ENCODE measurements at regions not wholly inside any gene's neighbourhood (a gene's known extent, or its start where the extent isn't known, plus 50 kb on each side); places are given as distances from the start of the nearest gene placed in this dataset.

GRCh38 chr21:15224346-15225086 lies 159.7 kb upstream of the NRIP1 start:
- ChIA-PET CTCF (interaction anchor here (0.8 to 1.0 kb wide), 2 partner anchors 9 kb away, joined by 3 read pairs; no protein-coding TSS in a partner anchor), POLR2A (no interaction called here)
- Mint-ChIP-seq H3K27ac (no peak overlapping the region), H3K27me3 (peaks cover 4% of the 10 kb centered on the region), H3K4me3 (no peak overlapping the region), H3K36me3 (ENCODE audit: low read depth) (no peaks in the 10 kb centered on the region), H3K9me3 (ENCODE audit: low read depth) (no peaks in the 10 kb centered on the region), H3K4me1 (peaks cover 14% of the 10 kb centered on the region)
- DNase-seq (no peak), ATAC-seq (no peak)
- intact Hi-C loops (cut with DNase I, micrococcal nuclease), result loop anchor here in 1 of 2 experiments (5.0 kb wide), 1 partner anchor 162 kb away; the partner anchor contains the start of gene NRIP1

- H3K36me3 Mint-ChIP-seq (ENCODE audit: low read depth), result no peaks in the 10 kb centered on the region
- no peak for DNase-seq
- CTCF ChIA-PET, result interaction anchor here (0.7 kb wide), 1 partner anchor 1663 kb away, joined by 3 read pairs; no protein-coding TSS in a partner anchor
- H3K9me3 Mint-ChIP-seq (ENCODE audit: low read depth), result peaks cover 2% of the 10 kb centered on the region
- H3K27me3 Mint-ChIP-seq, result peaks cover 2% of the 10 kb centered on the region
- POLR2A ChIA-PET, result no interaction called here
- ATAC-seq, result no peak
- H3K4me3 Mint-ChIP-seq, result no peak overlapping the region
- peaks cover 1% of the 10 kb centered on the region for H3K4me1 Mint-ChIP-seq
- H3K27ac Mint-ChIP-seq, result no peak overlapping the region
- intact Hi-C loops (cut with DNase I, micrococcal nuclease), result no loop called here
Observed at GRCh38 chr21:15227919-15228318, 163.1 kb upstream of the NRIP1 start.

- no peak for DNase-seq
- no peak for ATAC-seq
- POLR2A ChIA-PET, result interaction anchor here (0.6 kb wide), 1 partner anchor 10 kb away, joined by 3 read pairs; no protein-coding TSS in a partner anchor
- no peak overlapping the region for H3K4me3 Mint-ChIP-seq
- peaks cover 2% of the 10 kb centered on the region for H3K9me3 Mint-ChIP-seq (ENCODE audit: low read depth)
- H3K36me3 Mint-ChIP-seq (ENCODE audit: low read depth), result no peaks in the 10 kb centered on the region
- CTCF ChIA-PET, result no interaction called here
- H3K27ac Mint-ChIP-seq, result no peak overlapping the region
- no peaks in the 10 kb centered on the region for H3K4me1 Mint-ChIP-seq
- intact Hi-C loops (cut with DNase I, micrococcal nuclease), result no loop called here
- peaks cover 4% of the 10 kb centered on the region for H3K27me3 Mint-ChIP-seq
Observed at GRCh38 chr21:15229390-15229789, 164.6 kb upstream of the NRIP1 start.

GRCh38 chr21:15233611-15234010 lies 168.8 kb upstream of the NRIP1 start:
- peaks cover 2% of the 10 kb centered on the region for H3K9me3 Mint-ChIP-seq (ENCODE audit: low read depth)
- no peak overlapping the region for H3K4me3 Mint-ChIP-seq
- H3K27me3 Mint-ChIP-seq, result peaks cover 4% of the 10 kb centered on the region
- POLR2A ChIA-PET, result no interaction called here
- ATAC-seq, result no peak
- intact Hi-C loops (cut with DNase I, micrococcal nuclease), result no loop called here
- CTCF ChIA-PET, result interaction anchor here (0.5 to 1.1 kb wide), 3 partner anchors 9 to 249 kb away, joined by 3 read pairs; no protein-coding TSS in a partner anchor
- no peak for DNase-seq
- no peaks in the 10 kb centered on the region for H3K36me3 Mint-ChIP-seq (ENCODE audit: low read depth)
- no peak overlapping the region for H3K27ac Mint-ChIP-seq
- no peaks in the 10 kb centered on the region for H3K4me1 Mint-ChIP-seq

GRCh38 chr21:15236111-15236510 lies 171.3 kb upstream of the NRIP1 start:
- DNase-seq (no peak), ATAC-seq (no peak)
- H3K9me3 Mint-ChIP-seq (ENCODE audit: low read depth), result no peaks in the 10 kb centered on the region
- ChIA-PET POLR2A (no interaction called here), CTCF (no interaction called here)
- no peak overlapping the region for H3K27ac Mint-ChIP-seq
- H3K4me1 Mint-ChIP-seq, result no peaks in the 10 kb centered on the region
- H3K27me3 Mint-ChIP-seq, result peaks cover 4% of the 10 kb centered on the region
- no peaks in the 10 kb centered on the region for H3K36me3 Mint-ChIP-seq (ENCODE audit: low read depth)
- H3K4me3 Mint-ChIP-seq, result no peak overlapping the region
- intact Hi-C loops (cut with DNase I, micrococcal nuclease), result no loop called here

GRCh38 chr21:15240848-15241247 lies 176.0 kb upstream of the NRIP1 start:
- no peaks in the 10 kb centered on the region for H3K36me3 Mint-ChIP-seq (ENCODE audit: low read depth)
- H3K4me3 Mint-ChIP-seq, result no peak overlapping the region
- ChIA-PET POLR2A (no interaction called here), CTCF (no interaction called here)
- no peak overlapping the region for H3K27ac Mint-ChIP-seq
- intact Hi-C loops (cut with DNase I, micrococcal nuclease), result no loop called here
- no peaks in the 10 kb centered on the region for H3K4me1 Mint-ChIP-seq
- DNase-seq (no peak), ATAC-seq (no peak)
- peaks cover 3% of the 10 kb centered on the region for H3K27me3 Mint-ChIP-seq
- H3K9me3 Mint-ChIP-seq (ENCODE audit: low read depth), result no peaks in the 10 kb centered on the region

GRCh38 chr21:15241997-15242736 lies 177.4 kb upstream of the NRIP1 start:
- Mint-ChIP-seq H3K36me3 (ENCODE audit: low read depth) (no peaks in the 10 kb centered on the region), H3K27ac (no peak overlapping the region), H3K27me3 (peaks cover 3% of the 10 kb centered on the region), H3K4me1 (no peaks in the 10 kb centered on the region), H3K4me3 (no peak overlapping the region), H3K9me3 (ENCODE audit: low read depth) (no peaks in the 10 kb centered on the region)
- intact Hi-C loops (cut with DNase I, micrococcal nuclease), result no loop called here
- no peak for DNase-seq
- POLR2A ChIA-PET, result no interaction called here
- no peak for ATAC-seq
- CTCF ChIA-PET, result no interaction called here

GRCh38 chr21:15242906-15243305 lies 178.1 kb upstream of the NRIP1 start:
- Mint-ChIP-seq H3K9me3 (ENCODE audit: low read depth) (no peaks in the 10 kb centered on the region), H3K4me1 (no peaks in the 10 kb centered on the region), H3K4me3 (no peak overlapping the region), H3K27ac (no peak overlapping the region), H3K36me3 (ENCODE audit: low read depth) (no peaks in the 10 kb centered on the region), H3K27me3 (peaks cover 3% of the 10 kb centered on the region)
- no peak for ATAC-seq
- CTCF ChIA-PET, result interaction anchor here (0.7 kb wide), 1 partner anchor 20 kb away, joined by 3 read pairs; no protein-coding TSS in a partner anchor
- intact Hi-C loops (cut with DNase I, micrococcal nuclease), result no loop called here
- no peak for DNase-seq
- POLR2A ChIA-PET, result no interaction called here

- Mint-ChIP-seq H3K27me3 (peaks cover 3% of the 10 kb centered on the region), H3K4me1 (no peaks in the 10 kb centered on the region), H3K27ac (no peak overlapping the region), H3K9me3 (ENCODE audit: low read depth) (no peaks in the 10 kb centered on the region), H3K4me3 (no peak overlapping the region), H3K36me3 (ENCODE audit: low read depth) (no peaks in the 10 kb centered on the region)
- no peak for ATAC-seq
- intact Hi-C loops (cut with DNase I, micrococcal nuclease), result no loop called here
- DNase-seq, result no peak
- ChIA-PET CTCF (interaction anchor here (0.7 kb wide), 1 partner anchor 20 kb away, joined by 3 read pairs; no protein-coding TSS in a partner anchor), POLR2A (no interaction called here)
Observed at GRCh38 chr21:15243406-15243805, 178.6 kb upstream of the NRIP1 start.

- H3K4me3 Mint-ChIP-seq, result no peak overlapping the region
- DNase-seq, result no peak
- no peak for ATAC-seq
- ChIA-PET POLR2A (no interaction called here), CTCF (no interaction called here)
- intact Hi-C loops (cut with DNase I, micrococcal nuclease), result no loop called here
- no peak overlapping the region for H3K27ac Mint-ChIP-seq
- H3K4me1 Mint-ChIP-seq, result no peaks in the 10 kb centered on the region
- no peaks in the 10 kb centered on the region for H3K36me3 Mint-ChIP-seq (ENCODE audit: low read depth)
- no peaks in the 10 kb centered on the region for H3K9me3 Mint-ChIP-seq (ENCODE audit: low read depth)
- H3K27me3 Mint-ChIP-seq, result peaks cover 3% of the 10 kb centered on the region
Observed at GRCh38 chr21:15247613-15248012, 182.8 kb upstream of the NRIP1 start.

GRCh38 chr21:15249285-15249993 lies 184.6 kb upstream of the NRIP1 start:
- Mint-ChIP-seq H3K9me3 (ENCODE audit: low read depth) (no peaks in the 10 kb centered on the region), H3K27ac (no peak overlapping the region), H3K36me3 (ENCODE audit: low read depth) (no peaks in the 10 kb centered on the region), H3K4me3 (no peak overlapping the region), H3K27me3 (no peaks in the 10 kb centered on the region), H3K4me1 (no peaks in the 10 kb centered on the region)
- ChIA-PET CTCF (interaction anchor here (0.6 to 0.7 kb wide), 2 partner anchors 236 to 243 kb away, joined by 3 to 4 read pairs; no protein-coding TSS in a partner anchor), POLR2A (interaction anchor here (0.6 kb wide), 1 partner anchor 479 kb away, joined by 3 read pairs; no protein-coding TSS in a partner anchor)
- intact Hi-C loops (cut with DNase I, micrococcal nuclease), result no loop called here
- no peak for ATAC-seq
- no peak for DNase-seq

Data from activated CD4-positive, alpha-beta T cell treated with anti-CD3 and anti-CD28 coated beads for 36 hours (primary cell).